GM12878 (cell line): ENCODE measurements at regions not wholly inside any gene's neighbourhood (a gene's known extent, or its start where the extent isn't known, plus 50 kb on each side); places are given as distances from the start of the nearest gene placed in this dataset.

Experiments
- ATAC-seq: fragments of 200-7000 bp; cut with Tn5 transposase; 3 replicates; pipeline ENCODE4 v1.9.1; 2020; ENCODE audit warnings: mild to moderate bottlenecking, moderate library complexity
- BruUV-seq: library from RNA; stranded (reverse); fragments of 400-500 nt; replicated peaks from 2 replicates; lab custom pipeline; 2021; lab: Mats Ljungman, UMichigan
- CTCF ChIA-PET: fragments of 300-600 bp; sonication (Branson Sonifier 250); formaldehyde crosslinking; extraction: SDS; loops from one replicate; lab custom pipeline; 2021; ENCODE audit warnings: inconsistent platforms; lab: Yijun Ruan, JAX
- POLR2A ChIA-PET: fragments of 350-600 bp; formaldehyde crosslinking; extraction: SDS; loops from one replicate; lab custom pipeline; 2021; ENCODE audit warnings: inconsistent platforms; lab: Charles Lee
- RAD21 ChIA-PET: fragments of 300-600 bp; sonication (Branson Sonifier 250); formaldehyde crosslinking; loops from one replicate; lab custom pipeline; 2023; ENCODE audit warnings: antibody characterized with exemption; ENCODE audit not compliant: unreplicated experiment; lab: Charles Lee
- SMC1A ChIA-PET: fragments of 300-600 bp; sonication (Branson Sonifier 250); formaldehyde crosslinking; loops from one replicate; lab custom pipeline; 2023; ENCODE audit not compliant: unreplicated experiment, uncharacterized antibody; lab: Charles Lee
- DNase-seq: peaks from one replicate; pipeline ENCODE4 v3.0.0-alpha.2; 2011; ENCODE audit warnings: low read depth, low spot score
- FAIRE-seq: peaks from 3 replicates; lab custom pipeline; 2011; peaks lifted over from hg19 to GRCh38; lab: Jason Lieb, UNC
- H2AFZ ChIP-seq: 2 replicates; pipeline ENCODE4 v1.6.0; 2011; ENCODE audit warnings: low read depth, low read length, control low read depth; ENCODE audit not compliant: control insufficient read depth
- H3K27ac ChIP-seq: 2 replicates; pipeline ENCODE4 v1.5.1; 2011; ENCODE audit warnings: control low read depth; ENCODE audit not compliant: control insufficient read depth, insufficient read depth
- H3K27me3 ChIP-seq, 2 experiments: replicated peaks in 1 of 2; 2 replicates each; pipeline versions ENCODE4 v1.6.0 to v1.6.1; 2011; ENCODE audit warnings: low read length in 1 of 2; ENCODE audit not compliant: control insufficient read depth in 2 of 2, insufficient read depth in 2 of 2
- H3K36me3 ChIP-seq, 2 experiments: 2 replicates each; pipeline ENCODE4 v1.5.1; 2011; ENCODE audit warnings: low read length in 1 of 2; ENCODE audit not compliant: control insufficient read depth in 2 of 2, insufficient read depth in 2 of 2
- H3K4me1 ChIP-seq: 2 replicates; pipeline ENCODE4 v1.6.1; 2011; ENCODE audit warnings: mild to moderate bottlenecking, low read length, moderate library complexity, mixed read lengths; ENCODE audit not compliant: control insufficient read depth, insufficient read depth
- H3K4me2 ChIP-seq: 2 replicates; pipeline ENCODE4 v1.6.0; 2011; ENCODE audit warnings: control low read depth; ENCODE audit not compliant: control insufficient read depth, insufficient read depth
- H3K4me3 ChIP-seq: fragments of 200-600 bp; sonication (generic); 2 replicates; pipeline ENCODE4 v1.5.1; 2016
- H3K79me2 ChIP-seq: 2 replicates; pipeline ENCODE4 v1.6.0; 2011; ENCODE audit warnings: low read length; ENCODE audit not compliant: control insufficient read depth, insufficient read depth
- H3K9ac ChIP-seq: 2 replicates; pipeline ENCODE4 v1.8.0; 2011; ENCODE audit warnings: low read length, control low read depth, mixed read lengths; ENCODE audit not compliant: control insufficient read depth, insufficient read depth
- H3K9me3 ChIP-seq: replicated peaks from 3 replicates; pipeline ENCODE4 v1.5.1; 2011; ENCODE audit warnings: mild to moderate bottlenecking, low read length; ENCODE audit not compliant: control insufficient read depth, insufficient read depth
- H4K20me1 ChIP-seq: 2 replicates; pipeline ENCODE4 v1.6.0; 2011; ENCODE audit not compliant: control insufficient read depth, insufficient read depth
- ATF2 ChIP-seq: IDR thresholded peaks from 2 replicates; pipeline ENCODE4 v1.6.1; 2012; ENCODE audit warnings: low read length, inconsistent platforms
- BCLAF1 ChIP-seq: fragments of 450-650 bp; IDR thresholded peaks from 2 replicates; pipeline ENCODE4 v1.6.1; 2017; ENCODE audit warnings: antibody characterized with exemption, mild to moderate bottlenecking, moderate library complexity
- EZH2 ChIP-seq: IDR thresholded peaks from 2 replicates; pipeline ENCODE4 v1.6.1; 2012; ENCODE audit warnings: low read depth, mild to moderate bottlenecking, control low read depth, inconsistent platforms, low read length, borderline replicate concordance; ENCODE audit not compliant: control insufficient read depth
- KLF5 ChIP-seq: fragments of 450-650 bp; IDR thresholded peaks from 2 replicates; pipeline ENCODE4 v1.6.1; 2014; ENCODE audit warnings: mild to moderate bottlenecking; ENCODE audit not compliant: partially characterized antibody
- MYB ChIP-seq: fragments of 150-350 bp; IDR thresholded peaks from 2 replicates; pipeline ENCODE4 v1.6.1; 2014; ENCODE audit warnings: mild to moderate bottlenecking, low read depth, low read length, borderline replicate concordance
- NR2C2 ChIP-seq: IDR thresholded peaks from 2 replicates; pipeline ENCODE4 v1.6.1; 2011; ENCODE audit warnings: borderline replicate concordance, low read depth; ENCODE audit not compliant: control insufficient read depth, insufficient read length
- RBBP5 ChIP-seq: fragments of 200-600 bp; sonication (generic); conservative IDR thresholded peaks from 2 replicates; pipeline ENCODE4 v1.6.1; 2016
- RCOR1 ChIP-seq: conservative IDR thresholded peaks from 2 replicates; pipeline ENCODE4 v1.6.1; 2012; ENCODE audit warnings: low read depth, low read length, improper control_type of control experiment
- SMC3 ChIP-seq: IDR thresholded peaks from 2 replicates; pipeline ENCODE4 v1.6.1; 2011; ENCODE audit warnings: low read length, improper control_type of control experiment, borderline replicate concordance
- STAT3 ChIP-seq: IDR thresholded peaks from 2 replicates; pipeline ENCODE4 v1.6.1; 2011; ENCODE audit warnings: low read depth, low read length, improper control_type of control experiment
- TAF1 ChIP-seq: IDR thresholded peaks from 2 replicates; pipeline ENCODE4 v1.6.1; 2011; ENCODE audit warnings: mild to moderate bottlenecking, low read depth, low read length, borderline replicate concordance
- ZBTB4 ChIP-seq: fragments of 450-650 bp; formaldehyde crosslinking; IDR thresholded peaks from 2 replicates; pipeline ENCODE4 v1.4.0; 2022; ENCODE audit warnings: mild to moderate bottlenecking, moderate library complexity
- WGBS: methylation state at CpG from one replicate; pipeline ENCODE4 v1.1.6; 2016; ENCODE audit warnings: low lambda C conversion rate; ENCODE audit not compliant: insufficient replicate concordance, insufficient coverage; ENCODE audit errors: missing lambda C conversion rate; 5-methylcytosine and 5-hydroxymethylcytosine counted together
- in situ Hi-C: fragments of 300-500 bp; cut with MboI; formaldehyde crosslinking; loops from 9 replicates; pipeline ENCODE4 v1.14.3; 2018; ENCODE audit warnings: mixed read lengths
- intact Hi-C: fragments of 100-400 bp; cut with micrococcal nuclease; formaldehyde crosslinking; loops from one replicate; pipeline ENCODE4 v1.14.2; 2022; ENCODE audit not compliant: unreplicated experiment
- TF ChIP-seq, protein P1 (sequence below): IDR thresholded peaks from 2 replicates; pipeline ENCODE4 v1.6.1; 2011; ENCODE audit warnings: low read depth, mild to moderate bottlenecking, low read length, moderate library complexity, borderline replicate concordance; ENCODE audit errors: extremely low read depth
- TF ChIP-seq, protein P2 (sequence below): fragments of 450-650 bp; IDR thresholded peaks from 2 replicates; pipeline ENCODE4 v1.6.1; 2018; ENCODE audit warnings: mild to moderate bottlenecking, low read depth, moderate library complexity; ENCODE audit not compliant: partially characterized antibody

DNA sequence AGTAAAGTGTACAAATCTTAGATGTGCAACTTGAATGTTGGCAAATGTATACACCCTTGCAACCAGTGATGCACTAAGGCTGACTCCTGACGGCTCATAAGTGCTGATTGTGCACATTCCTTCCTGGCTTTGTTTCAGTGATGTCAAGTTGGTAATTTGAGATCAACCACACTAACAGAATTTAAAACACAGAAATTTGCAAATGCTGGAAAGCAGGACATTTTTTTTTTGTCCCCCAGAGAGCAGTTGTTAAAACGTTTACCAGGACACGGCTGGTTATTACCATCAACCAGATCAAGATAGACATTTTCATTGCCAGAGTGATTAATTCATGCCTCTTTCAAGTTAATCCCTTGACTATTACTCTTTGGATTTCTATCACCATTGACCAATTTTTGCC is 735.6 kb downstream of the RFPL4B start:
- Histone ChIP-seq H4K20me1 (no peaks in the 10 kb centered on the region), H3K36me3 (no peaks in the 10 kb centered on the region), H3K9me3 (no peaks in the 10 kb centered on the region), H3K9ac (no peak overlapping the region), H3K4me2 (no peak overlapping the region), H3K4me3 (no peak overlapping the region), H3K27ac (no peak overlapping the region), H2AFZ (no peak overlapping the region), H3K27me3 (no peaks in the 10 kb centered on the region), H3K79me2 (no peaks in the 10 kb centered on the region), H3K4me1 (no peaks in the 10 kb centered on the region)
- RAD21 ChIA-PET: no interaction called here
- ATAC-seq (no peak), FAIRE-seq (no peak), DNase-seq (no peak)
- SMC1A ChIA-PET: no interaction called here
- intact Hi-C loops: no loop called here
- WGBS: 14% methylated on average over 3 of the region's 3 CpGs
- in situ Hi-C loops: no loop called here
- BruUV-seq: no TSS peak
- CTCF ChIA-PET: no interaction called here
- POLR2A ChIA-PET: no interaction called here
- TF ChIP-seq EZH2 (no peak), RCOR1 (no peak), KLF5 (no peak), SMC3 (no peak), BCLAF1 (no peak), ATF2 (no peak), ZBTB4 (CRISPR knock-in tag) (no peak), MYB (no peak), RBBP5 (no peak), TAF1 (no peak), NR2C2 (no peak), STAT3 (no peak)
- TF ChIP-seq, protein P1, sequence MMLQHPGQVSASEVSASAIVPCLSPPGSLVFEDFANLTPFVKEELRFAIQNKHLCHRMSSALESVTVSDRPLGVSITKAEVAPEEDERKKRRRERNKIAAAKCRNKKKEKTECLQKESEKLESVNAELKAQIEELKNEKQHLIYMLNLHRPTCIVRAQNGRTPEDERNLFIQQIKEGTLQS: no peak
- TF ChIP-seq, protein P2, sequence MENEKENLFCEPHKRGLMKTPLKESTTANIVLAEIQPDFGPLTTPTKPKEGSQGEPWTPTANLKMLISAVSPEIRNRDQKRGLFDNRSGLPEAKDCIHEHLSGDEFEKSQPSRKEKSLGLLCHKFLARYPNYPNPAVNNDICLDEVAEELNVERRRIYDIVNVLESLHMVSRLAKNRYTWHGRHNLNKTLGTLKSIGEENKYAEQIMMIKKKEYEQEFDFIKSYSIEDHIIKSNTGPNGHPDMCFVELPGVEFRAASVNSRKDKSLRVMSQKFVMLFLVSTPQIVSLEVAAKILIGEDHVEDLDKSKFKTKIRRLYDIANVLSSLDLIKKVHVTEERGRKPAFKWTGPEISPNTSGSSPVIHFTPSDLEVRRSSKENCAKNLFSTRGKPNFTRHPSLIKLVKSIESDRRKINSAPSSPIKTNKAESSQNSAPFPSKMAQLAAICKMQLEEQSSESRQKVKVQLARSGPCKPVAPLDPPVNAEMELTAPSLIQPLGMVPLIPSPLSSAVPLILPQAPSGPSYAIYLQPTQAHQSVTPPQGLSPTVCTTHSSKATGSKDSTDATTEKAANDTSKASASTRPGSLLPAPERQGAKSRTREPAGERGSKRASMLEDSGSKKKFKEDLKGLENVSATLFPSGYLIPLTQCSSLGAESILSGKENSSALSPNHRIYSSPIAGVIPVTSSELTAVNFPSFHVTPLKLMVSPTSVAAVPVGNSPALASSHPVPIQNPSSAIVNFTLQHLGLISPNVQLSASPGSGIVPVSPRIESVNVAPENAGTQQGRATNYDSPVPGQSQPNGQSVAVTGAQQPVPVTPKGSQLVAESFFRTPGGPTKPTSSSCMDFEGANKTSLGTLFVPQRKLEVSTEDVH: no peak
